ENCODE measurements at regions not wholly inside any gene's neighbourhood (a gene's known extent, or its start where the extent isn't known, plus 50 kb on each side); places are given as distances from the start of the nearest gene placed in this dataset.

GRCh38 chr2:71803398-71803797 is 344.3 kb downstream of the CYP26B1 start:
- TF ChIP-seq POLR2A (IDR thresholded peaks at IDR 0.05) (no peak), CTCF (IDR thresholded peaks at IDR 0.05 in 8 of 11, conservative IDR thresholded peaks at IDR 0.05 in 3 of 11) (no peak)

All from spleen (tissue), 7 donors.